C4-2B (cell line): ENCODE measurements at regions not wholly inside any gene's neighbourhood (a gene's known extent, or its start where the extent isn't known, plus 50 kb on each side); places are given as distances from the start of the nearest gene placed in this dataset.

Experiments
- H3K27ac ChIP-seq: fragments of 450-650 bp; 2 replicates; pipeline ENCODE4 v1.5.1; 2017
- ZFX ChIP-seq: fragments of 450-650 bp; IDR thresholded peaks from 2 replicates; pipeline ENCODE4 v1.6.1; 2017
- TF ChIP-seq, protein P1 (sequence below): fragments of 450-650 bp; conservative IDR thresholded peaks from 2 replicates; pipeline ENCODE4 v1.5.1; 2017; ENCODE audit warnings: mild to moderate bottlenecking

DNA sequence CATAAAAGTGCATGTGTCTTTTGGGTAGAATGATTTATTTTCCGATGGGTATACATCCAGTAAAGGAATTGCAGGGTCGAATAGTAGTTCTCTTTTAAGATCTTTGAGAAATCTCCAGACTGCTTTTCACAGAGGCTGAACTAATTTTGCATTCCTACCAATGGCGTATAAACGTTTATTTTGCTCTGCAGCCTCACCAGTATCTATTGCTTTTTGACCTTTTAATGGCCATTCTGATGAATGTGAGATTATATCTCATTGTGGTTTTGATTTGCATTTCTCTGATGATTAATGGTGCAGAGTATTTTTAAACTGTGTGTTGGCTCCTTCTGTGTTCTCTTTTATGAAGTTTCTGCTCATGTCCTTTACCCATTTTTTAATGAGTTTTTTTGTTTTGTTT, 1020.1 kb downstream of the NXPH1 start:
- H3K27ac ChIP-seq: no peak overlapping the region
- no peak for TF ChIP-seq ZFX
- TF ChIP-seq, protein P1, sequence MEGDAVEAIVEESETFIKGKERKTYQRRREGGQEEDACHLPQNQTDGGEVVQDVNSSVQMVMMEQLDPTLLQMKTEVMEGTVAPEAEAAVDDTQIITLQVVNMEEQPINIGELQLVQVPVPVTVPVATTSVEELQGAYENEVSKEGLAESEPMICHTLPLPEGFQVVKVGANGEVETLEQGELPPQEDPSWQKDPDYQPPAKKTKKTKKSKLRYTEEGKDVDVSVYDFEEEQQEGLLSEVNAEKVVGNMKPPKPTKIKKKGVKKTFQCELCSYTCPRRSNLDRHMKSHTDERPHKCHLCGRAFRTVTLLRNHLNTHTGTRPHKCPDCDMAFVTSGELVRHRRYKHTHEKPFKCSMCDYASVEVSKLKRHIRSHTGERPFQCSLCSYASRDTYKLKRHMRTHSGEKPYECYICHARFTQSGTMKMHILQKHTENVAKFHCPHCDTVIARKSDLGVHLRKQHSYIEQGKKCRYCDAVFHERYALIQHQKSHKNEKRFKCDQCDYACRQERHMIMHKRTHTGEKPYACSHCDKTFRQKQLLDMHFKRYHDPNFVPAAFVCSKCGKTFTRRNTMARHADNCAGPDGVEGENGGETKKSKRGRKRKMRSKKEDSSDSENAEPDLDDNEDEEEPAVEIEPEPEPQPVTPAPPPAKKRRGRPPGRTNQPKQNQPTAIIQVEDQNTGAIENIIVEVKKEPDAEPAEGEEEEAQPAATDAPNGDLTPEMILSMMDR: no peak

DNA sequence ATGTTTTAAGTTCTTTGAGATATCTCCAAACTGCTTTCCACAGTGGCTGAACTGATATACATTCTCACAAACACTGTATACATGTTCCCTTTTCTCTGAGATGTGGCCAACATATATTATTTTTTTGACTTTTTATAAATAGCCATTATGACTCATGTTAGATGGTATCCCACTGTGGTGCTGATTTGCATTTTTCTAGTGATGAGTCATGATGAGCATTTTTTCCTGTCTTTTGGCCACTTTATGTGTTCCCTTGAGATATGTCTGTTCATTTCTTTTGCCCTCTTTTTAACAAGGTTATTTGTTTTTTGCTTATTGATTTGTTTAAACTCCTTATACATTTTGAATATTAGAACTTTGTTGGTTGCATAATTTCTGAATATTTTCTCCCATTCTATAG, 1055.1 kb downstream of the NXPH1 start:
- TF ChIP-seq, protein P1: no peak
- TF ChIP-seq ZFX: no peak
- H3K27ac ChIP-seq: no peak overlapping the region

GRCh38 chr7:9498303-9498702, 1064.9 kb downstream of the NXPH1 start:
- no peak overlapping the region for H3K27ac ChIP-seq
- no peak for TF ChIP-seq ZFX
- TF ChIP-seq, protein P1: no peak

- TF ChIP-seq, protein P1: no peak
- no peak for TF ChIP-seq ZFX
- H3K27ac ChIP-seq: no peak overlapping the region
These were observed 1068.9 kb downstream of the NXPH1 start for GRCh38 chr7:9502269-9502668.

GRCh38 chr7:9504678-9505077, 1071.3 kb downstream of the NXPH1 start:
- no peak overlapping the region for H3K27ac ChIP-seq
- TF ChIP-seq, protein P1: no peak
- TF ChIP-seq ZFX: no peak

GRCh38 chr7:9505516-9505915, 1072.1 kb downstream of the NXPH1 start:
- TF ChIP-seq, protein P1: no peak
- no peak for TF ChIP-seq ZFX
- no peak overlapping the region for H3K27ac ChIP-seq

DNA sequence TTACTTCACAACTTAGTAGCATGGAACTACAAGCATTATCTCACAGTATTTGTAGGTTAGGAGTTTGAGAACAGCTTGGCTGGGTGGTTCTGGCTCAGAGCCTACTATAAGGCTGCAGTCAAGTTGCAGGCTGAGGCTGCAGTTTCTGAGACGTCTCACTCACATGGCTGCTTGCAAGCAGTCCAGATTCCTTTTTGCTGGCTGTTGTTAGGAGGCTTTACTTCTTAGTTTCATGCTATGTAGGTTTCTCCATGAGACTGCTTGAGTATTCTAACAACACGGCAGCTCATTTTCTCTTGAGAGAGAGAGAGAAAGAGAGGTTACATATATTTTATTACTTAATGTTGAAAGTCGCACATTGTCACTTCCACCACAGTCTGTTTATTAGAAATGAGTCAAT, 1073.9 kb downstream of the NXPH1 start:
- no peak overlapping the region for H3K27ac ChIP-seq
- TF ChIP-seq, protein P1: no peak
